GM12872 (cell line): ENCODE measurements at regions not wholly inside any gene's neighbourhood (a gene's known extent, or its start where the extent isn't known, plus 50 kb on each side); places are given as distances from the start of the nearest gene placed in this dataset.

ENCODE experiments used
- CTCF ChIP-seq: IDR thresholded peaks from 3 replicates; pipeline ENCODE4 v1.5.1; 2011; ENCODE audit warnings: low read depth, mild to moderate bottlenecking, low read length, moderate library complexity; ENCODE audit not compliant: insufficient read depth

GRCh38 chrX:8861908-8862307 lies 60.7 kb upstream of the FAM9A start:
- TF ChIP-seq CTCF, result no peak

DNA sequence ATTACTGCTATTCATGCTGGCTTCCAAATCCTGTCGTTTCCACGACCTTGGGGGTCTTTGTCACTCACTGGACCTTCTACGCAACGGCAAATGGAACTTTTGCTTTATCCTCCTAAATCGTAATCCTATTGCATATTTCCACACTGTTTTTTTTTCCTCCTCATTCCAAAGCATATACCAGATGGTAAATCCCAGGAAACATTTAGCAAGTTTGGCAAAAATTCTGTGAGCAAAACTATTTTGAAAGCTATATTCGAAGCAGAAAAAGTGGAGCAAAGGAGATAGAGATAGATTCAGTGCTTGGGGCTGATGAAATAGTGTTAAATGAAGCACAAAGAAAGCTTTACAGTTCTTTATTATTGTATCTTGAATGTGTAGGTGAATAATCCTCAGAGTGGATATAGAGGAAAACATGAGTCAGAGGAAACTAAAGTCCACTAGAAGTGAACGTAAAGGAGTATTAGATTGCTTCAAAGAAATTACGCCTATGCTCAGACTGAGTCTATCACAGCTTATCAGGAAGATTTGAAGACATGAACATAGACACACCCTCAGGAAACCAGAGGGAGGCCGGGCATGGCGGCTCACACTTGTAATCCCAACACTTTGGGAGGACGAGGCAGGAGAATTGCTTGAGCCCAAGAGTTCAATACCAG lies 50.2 kb upstream of the FAM9A start:
- no peak for TF ChIP-seq CTCF
